ENCODE measurements at regions not wholly inside any gene's neighbourhood (a gene's known extent, or its start where the extent isn't known, plus 50 kb on each side); places are given as distances from the start of the nearest gene placed in this dataset.
A peak's percentile ranks its signal among the peaks of the same experiment; 100 is the strongest.

- TF ChIP-seq CTCF (IDR thresholded peaks at IDR 0.05; ENCODE audit: low read depth, low read length, missing control alignments), result no peak
- DNase-seq (ENCODE audit: low read depth), result no peak
- H3K4me3 ChIP-seq (ENCODE audit: low read depth, low read length), result no peak overlapping the region
- in situ Hi-C loops (cut with HindIII; ENCODE audit: low sequenced_read_pairs), result no loop called here
Measured at GRCh38 chr1:189769448-189769847, 708.2 kb downstream of the BRINP3 start.

GRCh38 chr1:189774721-189775287 lies 702.9 kb downstream of the BRINP3 start:
- in situ Hi-C loops (cut with HindIII; ENCODE audit: low sequenced_read_pairs), result no loop called here
- DNase-seq (ENCODE audit: low read depth), result no peak
- H3K4me3 ChIP-seq (ENCODE audit: low read depth, low read length), result no peak overlapping the region
- no peak for TF ChIP-seq CTCF (IDR thresholded peaks at IDR 0.05; ENCODE audit: low read depth, low read length, missing control alignments)

- peak; percentile 76 for DNase-seq (ENCODE audit: low read depth)
- in situ Hi-C loops (cut with HindIII; ENCODE audit: low sequenced_read_pairs), result no loop called here
- no peak for TF ChIP-seq CTCF (IDR thresholded peaks at IDR 0.05; ENCODE audit: low read depth, low read length, missing control alignments)
Measured at GRCh38 chr1:189775343-189775742, 702.3 kb downstream of the BRINP3 start.

GRCh38 chr1:189779034-189779433 lies 698.6 kb downstream of the BRINP3 start:
- no peak for DNase-seq (ENCODE audit: low read depth)
- in situ Hi-C loops (cut with HindIII; ENCODE audit: low sequenced_read_pairs), result no loop called here
- no peak for TF ChIP-seq CTCF (IDR thresholded peaks at IDR 0.05; ENCODE audit: low read depth, low read length, missing control alignments)
- H3K4me3 ChIP-seq (ENCODE audit: low read depth, low read length), result no peak overlapping the region

More at GRCh38 chr1:189775343-189775742, 702.3 kb downstream of the BRINP3 start:
- no peak overlapping the region for H3K4me3 ChIP-seq (ENCODE audit: low read depth, low read length)

GRCh38 chr1:189782295-189782694 lies 695.4 kb downstream of the BRINP3 start:
- TF ChIP-seq CTCF (IDR thresholded peaks at IDR 0.05; ENCODE audit: low read depth, low read length, missing control alignments), result no peak
- in situ Hi-C loops (cut with HindIII; ENCODE audit: low sequenced_read_pairs), result no loop called here
- H3K4me3 ChIP-seq (ENCODE audit: low read depth, low read length), result no peak overlapping the region
- no peak for DNase-seq (ENCODE audit: low read depth)

- in situ Hi-C loops (cut with HindIII; ENCODE audit: low sequenced_read_pairs), result no loop called here
- no peak for DNase-seq (ENCODE audit: low read depth)
- no peak for TF ChIP-seq CTCF (IDR thresholded peaks at IDR 0.05; ENCODE audit: low read depth, low read length, missing control alignments)
- no peak overlapping the region for H3K4me3 ChIP-seq (ENCODE audit: low read depth, low read length)
Measured at GRCh38 chr1:189783456-189783855, 694.2 kb downstream of the BRINP3 start.
